ENCODE measurements at regions not wholly inside any gene's neighbourhood (a gene's known extent, or its start where the extent isn't known, plus 50 kb on each side); places are given as distances from the start of the nearest gene placed in this dataset.

GRCh38 chr1:191875994-191876393 is 282.3 kb upstream of the RGS18 start:
- Histone ChIP-seq H3K27ac (ENCODE audit: extremely low read depth, low read depth, low read length) (no peak overlapping the region), H3K36me3 (ENCODE audit: control insufficient read depth, insufficient read depth, low read length) (no peaks in the 10 kb centered on the region), H3K4me3 (no peak overlapping the region), H3K27me3 (ENCODE audit: control insufficient read depth in 2 of 2, insufficient read depth in 2 of 2, low read length in 2 of 2) (no peaks in the 10 kb centered on the region), H2AFZ (ENCODE audit: low read depth, low read length) (no peak overlapping the region), H3K9me1 (ENCODE audit: control insufficient read depth, insufficient read depth, low read length) (no peaks in the 10 kb centered on the region), H3K9ac (ENCODE audit: insufficient read depth in 1 of 2, low read depth in 2 of 2, low read length in 2 of 2) (no peak overlapping the region), H3K79me2 (ENCODE audit: control insufficient read depth, insufficient read depth, low read length) (no peaks in the 10 kb centered on the region), H3K4me2 (ENCODE audit: insufficient read depth, low read length) (no peak overlapping the region), H4K20me1 (replicated peaks; ENCODE audit: control insufficient read depth, insufficient read depth, low read length) (no peaks in the 10 kb centered on the region), H3K9me3 (replicated peaks; ENCODE audit: control insufficient read depth, insufficient read depth, low read depth, low read length) (no peaks in the 10 kb centered on the region; the same call in 1 of the 2 replicates), H3K4me1 (replicated peaks in 1 of 2; ENCODE audit: control insufficient read depth in 2 of 2, insufficient read depth in 2 of 2, low read length in 2 of 2) (no peaks in the 10 kb centered on the region)
- intact Hi-C loops (cut with micrococcal nuclease) (no loop called here), in situ Hi-C loops (cut with MboI) (loop anchor here (10.0 kb wide), 1 partner anchor 801 kb away; no protein-coding TSS in a partner anchor)
- ATAC-seq (no peak), FAIRE-seq (no peak), DNase-seq (ENCODE audit: extremely low read depth in 1 of 4, low spot score in 3 of 4) (no peak)
- WGBS (ENCODE audit: insufficient coverage, low coverage, missing lambda C conversion rate) = 77% methylated on average over 1 of the region's 1 CpG
- TF ChIP-seq KLF16 (IDR thresholded peaks at IDR 0.05) = no peak
- TF ChIP-seq NFIX (CRISPR knock-in tag; IDR thresholded peaks at IDR 0.05; ENCODE audit: low read depth) = peak; percentile 73
- TF ChIP-seq FOS (IDR thresholded peaks at IDR 0.05; ENCODE audit: extremely low read depth, insufficient read length) = no peak
- TF ChIP-seq, protein P1, sequence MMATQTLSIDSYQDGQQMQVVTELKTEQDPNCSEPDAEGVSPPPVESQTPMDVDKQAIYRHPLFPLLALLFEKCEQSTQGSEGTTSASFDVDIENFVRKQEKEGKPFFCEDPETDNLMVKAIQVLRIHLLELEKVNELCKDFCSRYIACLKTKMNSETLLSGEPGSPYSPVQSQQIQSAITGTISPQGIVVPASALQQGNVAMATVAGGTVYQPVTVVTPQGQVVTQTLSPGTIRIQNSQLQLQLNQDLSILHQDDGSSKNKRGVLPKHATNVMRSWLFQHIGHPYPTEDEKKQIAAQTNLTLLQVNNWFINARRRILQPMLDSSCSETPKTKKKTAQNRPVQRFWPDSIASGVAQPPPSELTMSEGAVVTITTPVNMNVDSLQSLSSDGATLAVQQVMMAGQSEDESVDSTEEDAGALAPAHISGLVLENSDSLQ (IDR thresholded peaks at IDR 0.05) = no peak
- TF ChIP-seq NFIC (IDR thresholded peaks at IDR 0.05) = peak; percentile 88
- no TSS peak for BruUV-seq (replicated peaks)
- CTCF ChIA-PET (ENCODE audit: low intra/inter-chr PET ratio) = no interaction called here
- POLR2A ChIA-PET = no interaction called here

DNA sequence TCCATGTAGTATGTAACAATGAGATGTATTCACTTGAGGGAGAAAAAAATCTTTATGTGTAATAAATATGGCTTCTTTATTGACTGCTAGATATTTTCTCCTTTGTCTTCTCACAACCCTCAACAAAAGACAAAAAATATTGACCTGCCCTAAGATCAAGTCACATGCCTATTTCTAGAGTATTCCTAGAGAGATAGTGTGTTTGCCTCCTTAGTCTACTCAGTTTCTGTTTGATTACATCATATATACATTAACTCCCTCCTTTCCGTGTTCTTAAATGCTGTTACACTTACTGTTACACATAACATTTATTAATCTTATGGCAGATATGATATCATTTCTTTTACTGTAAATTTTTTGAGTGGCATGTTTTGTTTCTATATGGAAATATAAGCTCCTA is 281.6 kb upstream of the RGS18 start:
- H4K20me1 ChIP-seq (replicated peaks; ENCODE audit: control insufficient read depth, insufficient read depth, low read length) = no peaks in the 10 kb centered on the region
- in situ Hi-C loops (cut with MboI) = loop anchor here (10.0 kb wide), 1 partner anchor 802 kb away; no protein-coding TSS in a partner anchor
- H3K4me2 ChIP-seq (ENCODE audit: insufficient read depth, low read length) = no peak overlapping the region
- H3K9me1 ChIP-seq (ENCODE audit: control insufficient read depth, insufficient read depth, low read length) = no peaks in the 10 kb centered on the region
- FAIRE-seq = no peak
- H3K79me2 ChIP-seq (ENCODE audit: control insufficient read depth, insufficient read depth, low read length) = no peaks in the 10 kb centered on the region
- H2AFZ ChIP-seq (ENCODE audit: low read depth, low read length) = peak overlapping the region; percentile 35; the same call in 1 of the 2 replicates
- WGBS (ENCODE audit: insufficient coverage, low coverage, missing lambda C conversion rate) = 48% methylated on average over 1 of the region's 1 CpG
- peak; percentile 86 for ATAC-seq
- H3K4me3 ChIP-seq = no peak overlapping the region
- H3K9me3 ChIP-seq (replicated peaks; ENCODE audit: control insufficient read depth, insufficient read depth, low read depth, low read length) = no peaks in the 10 kb centered on the region; the same call in 1 of the 2 replicates
- ChIA-PET CTCF (ENCODE audit: low intra/inter-chr PET ratio) (no interaction called here), POLR2A (interaction anchor here (1.2 kb wide), 1 partner anchor 11 kb away, joined by 3 read pairs; no protein-coding TSS in a partner anchor)
- DNase-seq (ENCODE audit: extremely low read depth in 1 of 4, low spot score in 3 of 4) = peak in 1 of 4 experiments; percentile 17
- no peaks in the 10 kb centered on the region for H3K4me1 ChIP-seq (replicated peaks in 1 of 2; ENCODE audit: control insufficient read depth in 2 of 2, insufficient read depth in 2 of 2, low read length in 2 of 2)
- no TSS peak for BruUV-seq (replicated peaks)
- intact Hi-C loops (cut with micrococcal nuclease) = no loop called here
- no peak overlapping the region for H3K9ac ChIP-seq (ENCODE audit: insufficient read depth in 1 of 2, low read depth in 2 of 2, low read length in 2 of 2)
- no peaks in the 10 kb centered on the region for H3K27me3 ChIP-seq (ENCODE audit: control insufficient read depth in 2 of 2, insufficient read depth in 2 of 2, low read length in 2 of 2)
- no peaks in the 10 kb centered on the region for H3K36me3 ChIP-seq (ENCODE audit: control insufficient read depth, insufficient read depth, low read length)
- no peak overlapping the region for H3K27ac ChIP-seq (ENCODE audit: extremely low read depth, low read depth, low read length)
- TF ChIP-seq ZKSCAN8 (CRISPR knock-in tag; IDR thresholded peaks at IDR 0.05) = no peak
- TF ChIP-seq, protein P2, sequence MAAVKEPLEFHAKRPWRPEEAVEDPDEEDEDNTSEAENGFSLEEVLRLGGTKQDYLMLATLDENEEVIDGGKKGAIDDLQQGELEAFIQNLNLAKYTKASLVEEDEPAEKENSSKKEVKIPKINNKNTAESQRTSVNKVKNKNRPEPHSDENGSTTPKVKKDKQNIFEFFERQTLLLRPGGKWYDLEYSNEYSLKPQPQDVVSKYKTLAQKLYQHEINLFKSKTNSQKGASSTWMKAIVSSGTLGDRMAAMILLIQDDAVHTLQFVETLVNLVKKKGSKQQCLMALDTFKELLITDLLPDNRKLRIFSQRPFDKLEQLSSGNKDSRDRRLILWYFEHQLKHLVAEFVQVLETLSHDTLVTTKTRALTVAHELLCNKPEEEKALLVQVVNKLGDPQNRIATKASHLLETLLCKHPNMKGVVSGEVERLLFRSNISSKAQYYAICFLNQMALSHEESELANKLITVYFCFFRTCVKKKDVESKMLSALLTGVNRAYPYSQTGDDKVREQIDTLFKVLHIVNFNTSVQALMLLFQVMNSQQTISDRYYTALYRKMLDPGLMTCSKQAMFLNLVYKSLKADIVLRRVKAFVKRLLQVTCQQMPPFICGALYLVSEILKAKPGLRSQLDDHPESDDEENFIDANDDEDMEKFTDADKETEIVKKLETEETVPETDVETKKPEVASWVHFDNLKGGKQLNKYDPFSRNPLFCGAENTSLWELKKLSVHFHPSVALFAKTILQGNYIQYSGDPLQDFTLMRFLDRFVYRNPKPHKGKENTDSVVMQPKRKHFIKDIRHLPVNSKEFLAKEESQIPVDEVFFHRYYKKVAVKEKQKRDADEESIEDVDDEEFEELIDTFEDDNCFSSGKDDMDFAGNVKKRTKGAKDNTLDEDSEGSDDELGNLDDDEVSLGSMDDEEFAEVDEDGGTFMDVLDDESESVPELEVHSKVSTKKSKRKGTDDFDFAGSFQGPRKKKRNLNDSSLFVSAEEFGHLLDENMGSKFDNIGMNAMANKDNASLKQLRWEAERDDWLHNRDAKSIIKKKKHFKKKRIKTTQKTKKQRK (IDR thresholded peaks at IDR 0.05; ENCODE audit: borderline replicate concordance, low read depth, low read length) = no peak
- no peak for TF ChIP-seq HDAC6 (IDR thresholded peaks at IDR 0.05; ENCODE audit: low read depth, low read length)
- TF ChIP-seq SAFB (IDR thresholded peaks at IDR 0.05; ENCODE audit: borderline replicate concordance, low read depth, low read length) = no peak
- no peak for TF ChIP-seq ELF1 (tag; IDR thresholded peaks at IDR 0.05)
- TF ChIP-seq ATF3 (IDR thresholded peaks at IDR 0.05) = peak; percentile 71
- no peak for TF ChIP-seq ATF3 (CRISPR knock-in tag; conservative IDR thresholded peaks at IDR 0.05)
